Upper lobe of left lung (tissue), 6 donors: ENCODE measurements at regions not wholly inside any gene's neighbourhood (a gene's known extent, or its start where the extent isn't known, plus 50 kb on each side); places are given as distances from the start of the nearest gene placed in this dataset.

ENCODE experiments used
- ATAC-seq, 2 donors: fragments of 200-7000 bp; cut with Tn5 transposase; one replicate each; pipeline ENCODE4 v1.9.1; 2022; ENCODE audit warnings: mild to moderate bottlenecking in 2 of 2, moderate library complexity in 2 of 2; ENCODE audit not compliant: low FRiP score in 2 of 2
- DNase-seq, 2 donors: peaks; one replicate each; pipeline ENCODE4 v3.0.0-alpha.2; 2019 to 2020
- H3K27ac ChIP-seq, 4 donors: fragments of 200-600 bp; sonication (generic); one replicate each; pipeline ENCODE4 v1.5.1; 2016 to 2019
- H3K27me3 ChIP-seq, 4 donors: fragments of 200-600 bp; sonication (generic); one replicate each; pipeline ENCODE4 v1.5.1; 2017 to 2019
- H3K36me3 ChIP-seq, 4 donors: fragments of 200-600 bp; sonication (generic); one replicate each; pipeline ENCODE4 v1.5.1; 2016 to 2019
- H3K4me1 ChIP-seq, 4 donors: fragments of 200-600 bp; sonication (generic); one replicate each; pipeline ENCODE4 v1.5.1; 2018 to 2019
- H3K4me3 ChIP-seq, 4 donors: fragments of 200-600 bp; sonication (generic); one replicate each; pipeline ENCODE4 v1.5.1; 2017 to 2019; ENCODE audit warnings: mild to moderate bottlenecking in 2 of 4, moderate library complexity in 1 of 4
- H3K9me3 ChIP-seq, 4 donors: fragments of 200-600 bp; sonication (generic); one replicate each; pipeline ENCODE4 v1.5.1; 2018 to 2019
- CTCF ChIP-seq, 6 experiments: fragments of 450-650 bp in 4 of 6; fragments of 200-600 bp in 2 of 6; sonication (generic) in 2 of 6; IDR thresholded peaks; one replicate each; pipeline ENCODE4 v1.5.1; 2016 to 2019; ENCODE audit warnings: antibody characterized with exemption in 6 of 6
- EP300 ChIP-seq, 4 donors: sonication (generic); formaldehyde crosslinking; IDR thresholded peaks; one replicate each; pipeline ENCODE4 v1.5.1; 2017; ENCODE audit warnings: antibody characterized with exemption in 4 of 4, control low read depth in 2 of 4
- POLR2A ChIP-seq, 4 donors: fragments of 450-650 bp; IDR thresholded peaks; one replicate each; pipeline ENCODE4 v1.5.1; 2016 to 2017; ENCODE audit warnings: antibody characterized with exemption in 4 of 4, mild to moderate bottlenecking in 2 of 4
- POLR2AphosphoS5 ChIP-seq, 2 donors: sonication (generic); formaldehyde crosslinking; IDR thresholded peaks; one replicate each; pipeline ENCODE4 v1.5.1; 2017; ENCODE audit warnings: antibody characterized with exemption in 2 of 2
- WGBS, 2 donors: methylation state at CpG; one replicate each; pipeline ENCODE4 v1.1.5; 2017 to 2018; 5-methylcytosine and 5-hydroxymethylcytosine counted together
- donor health status: DM: no; HTN: no; CAD: no; lungs with moderate emphysema.
- donor health status: DM: no; HTN: yes; CAD: no; lungs with severe emphysema.

DNA sequence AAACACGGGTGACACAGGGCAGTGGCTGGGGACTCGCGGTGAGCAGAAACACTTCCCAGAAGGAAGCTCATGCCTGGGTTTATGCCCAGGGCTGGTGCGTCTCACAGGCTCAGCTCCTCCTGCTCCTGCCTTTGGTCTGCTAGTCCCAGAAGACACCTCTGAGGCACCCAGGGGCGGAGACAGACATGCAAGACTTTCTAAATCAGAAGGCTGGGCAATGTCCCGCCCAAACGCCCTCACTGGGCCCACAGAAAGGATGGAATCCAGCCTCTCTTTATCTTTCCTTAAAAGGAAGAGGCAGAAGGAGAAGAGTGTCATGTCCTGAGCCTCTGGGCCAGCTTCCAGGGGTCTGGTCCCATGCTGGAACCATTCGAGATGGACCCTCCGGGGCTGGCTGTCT lies 197.7 kb upstream of the RPL38 start:
- Histone ChIP-seq H3K4me3 (no peak overlapping the region), H3K4me1 (no peaks in the 10 kb centered on the region), H3K36me3 (no peaks in the 10 kb centered on the region), H3K27ac (no peak overlapping the region), H3K27me3 (no peaks in the 10 kb centered on the region), H3K9me3 (no peaks in the 10 kb centered on the region)
- ATAC-seq (no peak), DNase-seq (no peak)
- 58 to 63% methylated on average over 9 of the region's 9 CpGs for WGBS, 2 donors
- TF ChIP-seq POLR2A (IDR thresholded peaks at IDR 0.05): no peak
- TF ChIP-seq EP300 (IDR thresholded peaks at IDR 0.05): no peak
- TF ChIP-seq CTCF (IDR thresholded peaks at IDR 0.05): no peak
- no peak for TF ChIP-seq POLR2AphosphoS5 (IDR thresholded peaks at IDR 0.05)

- no peak overlapping the region for H3K4me3 ChIP-seq
- no peak overlapping the region for H3K27ac ChIP-seq
- H3K4me1 ChIP-seq: no peaks in the 10 kb centered on the region
- no peak for DNase-seq
- WGBS, 2 donors: 95 to 98% methylated on average over 6 to 8 of the region's 8 CpGs
- H3K36me3 ChIP-seq: no peaks in the 10 kb centered on the region
- TF ChIP-seq CTCF (IDR thresholded peaks at IDR 0.05) (no peak), EP300 (IDR thresholded peaks at IDR 0.05) (no peak), POLR2A (IDR thresholded peaks at IDR 0.05) (no peak), POLR2AphosphoS5 (IDR thresholded peaks at IDR 0.05) (no peak)
- no peak for ATAC-seq
- H3K9me3 ChIP-seq: no peaks in the 10 kb centered on the region
- no peaks in the 10 kb centered on the region for H3K27me3 ChIP-seq
Measured at GRCh38 chr17:74006371-74006770, 197.1 kb upstream of the RPL38 start.

DNA sequence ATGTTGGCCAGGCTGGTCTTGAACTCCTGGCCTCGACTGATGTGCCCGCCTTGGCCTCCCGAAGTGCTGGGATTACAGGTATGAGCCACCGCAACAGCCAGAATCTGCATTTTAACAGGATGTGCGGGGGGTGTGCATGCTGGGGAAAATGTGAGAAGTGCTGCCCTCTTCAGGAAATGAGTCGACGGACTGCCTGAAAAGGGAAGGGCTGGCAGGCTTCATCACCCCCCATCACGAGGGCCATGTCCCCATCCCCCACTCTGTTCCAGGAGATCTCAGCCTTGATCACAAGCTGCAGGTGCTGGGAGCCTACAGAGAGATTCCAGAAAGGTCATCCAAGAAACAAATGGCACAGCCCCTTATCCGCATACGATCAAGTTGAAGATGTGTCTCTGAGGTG lies 195.3 kb upstream of the RPL38 start:
- H3K36me3 ChIP-seq: no peaks in the 10 kb centered on the region
- no peaks in the 10 kb centered on the region for H3K27me3 ChIP-seq
- no peak overlapping the region for H3K4me3 ChIP-seq
- 4 to 50% methylated on average over 4 to 10 of the region's 10 CpGs for WGBS, 2 donors
- peak in 1 of 6 experiments; percentile 11 for TF ChIP-seq CTCF (IDR thresholded peaks at IDR 0.05)
- TF ChIP-seq POLR2A (IDR thresholded peaks at IDR 0.05): no peak
- peaks cover 0 to 11% (median 7%) of the 10 kb centered on the region in 4 donors for H3K4me1 ChIP-seq
- no peak for ATAC-seq
- no peaks in the 10 kb centered on the region for H3K9me3 ChIP-seq
- peak in 1 of 2 donors; percentile 35 for DNase-seq
- H3K27ac ChIP-seq: no peak overlapping the region

DNA sequence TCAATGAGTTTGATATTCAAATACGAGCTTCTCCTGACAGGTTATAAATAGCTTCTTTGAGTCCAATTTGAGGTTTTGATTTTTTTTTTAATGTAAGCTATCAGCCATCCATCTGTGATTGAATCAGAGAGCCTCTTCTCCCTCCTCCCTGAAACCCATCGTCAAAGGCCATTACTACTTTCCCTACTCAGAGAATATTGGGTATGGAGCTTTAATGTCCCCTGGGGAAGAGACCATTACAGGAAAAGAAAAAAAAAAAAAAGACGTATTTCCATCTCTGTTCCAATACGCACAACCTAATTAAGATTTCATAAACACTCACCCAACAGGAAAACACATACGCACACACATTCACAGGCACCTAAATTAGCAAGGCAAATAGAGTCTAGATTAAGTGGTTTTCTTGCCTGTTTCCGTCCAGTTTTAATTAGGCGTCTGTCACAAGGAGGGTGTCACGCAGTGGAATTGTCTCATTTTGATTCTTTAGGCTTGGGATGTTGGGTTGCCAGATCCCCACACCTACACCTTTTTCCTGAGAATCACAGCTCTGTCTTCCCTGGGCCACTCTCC lies 194.3 kb upstream of the RPL38 start:
- ATAC-seq (no peak), DNase-seq (no peak)
- Histone ChIP-seq H3K9me3 (no peaks in the 10 kb centered on the region), H3K27me3 (no peaks in the 10 kb centered on the region), H3K4me3 (no peak overlapping the region), H3K27ac (no peak overlapping the region), H3K4me1 (peaks cover 0 to 11% (median 7%) of the 10 kb centered on the region in 4 donors), H3K36me3 (no peaks in the 10 kb centered on the region)
- TF ChIP-seq POLR2AphosphoS5 (IDR thresholded peaks at IDR 0.05) (no peak), CTCF (IDR thresholded peaks at IDR 0.05) (no peak), EP300 (IDR thresholded peaks at IDR 0.05) (no peak), POLR2A (IDR thresholded peaks at IDR 0.05) (no peak)
- 54 to 64% methylated on average over 8 of the region's 8 CpGs for WGBS, 2 donors

DNA sequence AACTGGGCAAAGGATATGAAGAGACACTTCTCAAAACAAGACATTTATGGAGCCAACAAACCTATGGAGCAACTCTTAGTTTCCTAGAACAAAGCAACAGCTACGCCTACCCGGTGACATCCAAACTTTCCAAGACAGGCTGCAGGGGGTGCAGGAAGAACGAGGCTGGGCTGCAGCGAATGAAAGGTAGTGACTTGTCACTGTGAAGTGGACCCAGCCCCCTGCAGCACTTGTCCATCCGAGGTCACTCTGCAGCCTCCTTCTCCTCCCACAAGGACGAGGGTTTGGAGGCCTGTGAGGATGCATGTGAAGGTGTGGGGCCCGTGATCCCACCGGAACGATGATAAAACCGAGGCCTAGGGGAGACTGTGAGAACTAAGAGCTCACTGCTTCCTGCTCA lies 192.6 kb upstream of the RPL38 start:
- TF ChIP-seq CTCF (IDR thresholded peaks at IDR 0.05): no peak
- no peak for TF ChIP-seq EP300 (IDR thresholded peaks at IDR 0.05)
- no peak for TF ChIP-seq POLR2AphosphoS5 (IDR thresholded peaks at IDR 0.05)
- TF ChIP-seq POLR2A (IDR thresholded peaks at IDR 0.05): no peak

More for the DNA sequence above, 192.6 kb upstream of the RPL38 start:
- Histone ChIP-seq H3K27me3 (no peaks in the 10 kb centered on the region), H3K4me1 (peaks cover 0 to 11% (median 7%) of the 10 kb centered on the region in 4 donors), H3K27ac (no peak overlapping the region), H3K9me3 (no peaks in the 10 kb centered on the region), H3K4me3 (no peak overlapping the region), H3K36me3 (no peaks in the 10 kb centered on the region)
- ATAC-seq: no peak
- DNase-seq: no peak
- WGBS, 2 donors: 69 to 71% methylated on average over 9 to 10 of the region's 10 CpGs
